T-helper 17 cell (primary cell): ENCODE measurements at regions not wholly inside any gene's neighbourhood (a gene's known extent, or its start where the extent isn't known, plus 50 kb on each side); places are given as distances from the start of the nearest gene placed in this dataset.
"Not testable (repeated sequence)": the region's sequence is repeated elsewhere in the genome, so short reads cannot be mapped to it uniquely, and the experiment has no call there.

Experiments used
- ATAC-seq: fragments of 150-1000 bp; cut with Tn5 transposase; 2 replicates; pipeline ENCODE4 v1.10.0; 2021; ENCODE audit warnings: mild to moderate bottlenecking, moderate library complexity
- DNase-seq, 3 donors: peaks; one replicate each; pipeline versions ENCODE4 v3.0.0 to v3.0.0-alpha.2; 2020 to 2021
- H3K9me3 ChIP-seq: one replicate; pipeline ENCODE4 v1.7.0; 2013; ENCODE audit warnings: low read length, mild to moderate bottlenecking; ENCODE audit not compliant: control insufficient read depth, poor library complexity, severe bottlenecking
- H3K27ac Mint-ChIP-seq: one replicate; pipeline ENCODE4 v1.8.0; 2022; ENCODE audit warnings: mild to moderate bottlenecking, moderate library complexity, mixed read lengths
- H3K27me3 Mint-ChIP-seq: one replicate; pipeline ENCODE4 v1.8.0; 2022; ENCODE audit warnings: mixed read lengths
- H3K36me3 Mint-ChIP-seq: one replicate; pipeline ENCODE4 v1.8.0; 2022; ENCODE audit warnings: low read depth, mixed read lengths
- H3K4me1 Mint-ChIP-seq: one replicate; pipeline ENCODE4 v1.8.0; 2022; ENCODE audit warnings: mild to moderate bottlenecking, mixed read lengths
- H3K4me3 Mint-ChIP-seq: one replicate; pipeline ENCODE4 v1.8.0; 2022; ENCODE audit warnings: mild to moderate bottlenecking, moderate library complexity, mixed read lengths

DNA sequence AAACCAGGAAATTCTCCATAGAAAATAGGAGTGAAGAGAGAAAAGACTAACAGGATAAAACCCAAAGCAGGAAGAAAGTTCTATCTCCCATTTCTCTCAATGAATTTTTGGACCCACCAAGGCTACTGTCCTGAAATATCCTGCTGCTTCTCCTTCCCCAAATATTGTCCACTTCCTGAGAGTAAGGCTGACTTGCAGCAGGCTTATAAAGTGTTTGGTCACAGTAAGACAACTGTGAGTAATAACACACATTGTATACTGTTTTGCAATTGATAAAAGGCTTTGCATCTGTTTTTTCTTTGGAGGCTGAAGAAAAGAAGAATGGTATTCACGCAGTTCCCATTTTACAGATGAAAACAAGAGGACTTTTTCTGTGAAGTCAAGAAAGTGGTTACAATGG lies 52.8 kb downstream of the FOXD4L6 start:
- DNase-seq, H3K9me3 ChIP-seq, H3K4me1 Mint-ChIP-seq, ATAC-seq, H3K36me3 Mint-ChIP-seq, H3K27ac Mint-ChIP-seq: not testable (repeated sequence)
- H3K27me3 Mint-ChIP-seq = peaks cover 40% of the 10 kb centered on the region
- H3K4me3 Mint-ChIP-seq = peak overlapping the region; percentile 75

DNA sequence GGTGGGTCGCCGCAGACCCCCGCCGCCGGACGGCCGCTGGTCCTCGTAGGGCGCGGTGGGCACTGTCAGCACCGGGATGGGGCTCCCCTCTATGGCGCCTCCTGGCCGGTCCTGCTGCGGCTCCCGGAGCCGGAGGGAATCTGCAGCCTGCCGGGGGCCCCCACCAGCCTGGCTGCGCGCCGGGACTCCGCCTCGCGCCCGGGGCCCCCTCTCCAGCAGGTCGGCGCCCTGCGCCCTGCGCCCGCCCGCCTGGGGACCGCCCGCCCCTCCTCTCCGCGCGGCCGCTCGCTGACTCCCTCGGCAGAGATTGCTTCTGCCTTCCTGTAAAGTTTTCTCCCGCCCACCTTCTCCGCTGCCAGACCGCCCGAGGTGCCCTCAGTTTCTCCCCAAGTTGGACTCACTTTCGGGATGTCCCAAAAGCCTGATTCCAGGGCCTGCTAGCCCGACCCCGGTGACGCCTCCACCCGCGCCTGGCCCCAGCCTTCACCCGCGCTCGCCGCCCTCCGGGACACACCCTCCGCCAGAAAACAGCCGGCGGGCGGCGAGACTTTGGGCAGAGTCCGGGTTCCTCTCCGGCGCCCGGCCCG lies 54.0 kb downstream of the FOXD4L6 start:
- H3K4me1 Mint-ChIP-seq, H3K9me3 ChIP-seq, H3K27ac Mint-ChIP-seq, H3K36me3 Mint-ChIP-seq: not testable (repeated sequence)
- DNase-seq = peak in 1 of 3 donors; percentile 13
- Mint-ChIP-seq H3K27me3 (peaks cover 40% of the 10 kb centered on the region), H3K4me3 (peak overlapping the region; percentile 68)
- ATAC-seq = peak; percentile 59

DNA sequence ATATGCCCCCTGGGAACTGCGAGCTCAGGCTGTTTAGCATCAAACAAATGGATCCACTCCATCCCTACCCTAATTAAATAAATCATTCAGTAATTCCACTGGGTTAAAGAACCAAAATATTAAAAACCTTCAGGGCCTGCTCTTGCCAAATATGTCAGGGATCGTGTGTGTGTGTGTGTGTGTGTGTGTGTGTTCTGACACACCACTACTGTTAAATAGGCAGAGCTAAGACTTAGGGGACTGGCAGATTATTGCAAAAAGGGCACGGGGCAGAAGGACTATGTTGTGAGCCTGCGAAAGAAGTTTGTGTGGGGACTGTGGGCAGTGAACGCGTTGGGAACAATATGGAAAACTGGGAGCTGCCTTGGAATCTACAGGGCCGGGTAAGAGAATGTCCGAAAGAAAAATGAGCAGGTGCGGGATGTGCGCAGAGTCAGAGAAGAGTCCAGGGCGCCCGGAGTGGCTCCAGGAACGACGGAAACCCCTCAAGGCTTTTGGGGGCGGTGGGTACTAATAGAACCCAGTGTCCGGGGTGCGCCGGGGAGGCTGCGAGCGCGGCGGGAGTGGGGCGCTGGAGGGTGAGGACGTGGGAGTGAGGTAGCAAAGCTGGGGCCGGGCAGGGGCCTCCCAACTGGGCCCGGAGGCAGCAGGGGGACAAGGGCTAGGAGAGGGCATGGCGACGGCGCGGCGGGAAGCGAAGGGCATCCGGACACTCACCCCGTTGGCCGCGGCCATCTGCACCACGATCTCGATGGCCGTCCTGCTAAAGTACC lies 54.8 kb downstream of the FOXD4L6 start:
- not testable (repeated sequence) for H3K27ac Mint-ChIP-seq, ATAC-seq, H3K36me3 Mint-ChIP-seq, H3K4me1 Mint-ChIP-seq, DNase-seq, H3K9me3 ChIP-seq
- Mint-ChIP-seq H3K4me3 (peak overlapping the region; percentile 85), H3K27me3 (peaks cover 40% of the 10 kb centered on the region)

DNA sequence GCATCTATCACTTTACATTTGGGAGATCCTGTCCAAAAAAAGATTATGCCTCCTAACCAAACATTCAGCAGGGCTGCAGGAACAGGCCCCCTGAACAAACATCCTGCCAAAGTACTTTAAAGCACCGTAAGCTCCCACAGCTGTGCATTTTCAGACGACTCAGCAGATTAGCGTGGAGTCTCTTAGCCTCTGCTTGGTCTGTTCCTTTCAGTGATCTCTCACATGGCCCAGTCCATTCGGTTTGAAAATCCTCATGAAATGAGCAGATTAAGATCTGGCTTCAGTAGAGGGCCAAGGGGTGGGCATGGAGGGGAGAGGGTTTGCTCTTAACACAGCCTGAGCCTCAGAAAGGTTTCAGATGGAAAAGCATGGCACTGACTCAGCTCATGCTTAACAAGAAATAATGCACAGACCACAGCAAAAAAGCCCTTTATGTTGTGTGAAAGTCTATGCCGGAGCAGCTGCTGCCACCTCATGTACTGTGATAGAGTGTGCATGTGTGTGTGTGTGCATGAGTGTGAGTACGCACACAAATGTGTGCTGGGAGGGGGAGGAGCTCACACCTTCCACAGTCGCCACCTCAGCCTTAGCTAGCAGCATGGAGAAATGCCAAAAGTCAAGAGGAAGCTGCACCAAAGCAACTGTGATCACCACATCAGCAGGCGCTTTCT lies 64.2 kb downstream of the FOXD4L6 start:
- peak overlapping the region; percentile 75 for H3K4me3 Mint-ChIP-seq
- ATAC-seq = peak; percentile 82
- not testable (repeated sequence) for H3K27me3 Mint-ChIP-seq, H3K9me3 ChIP-seq, DNase-seq, H3K36me3 Mint-ChIP-seq, H3K4me1 Mint-ChIP-seq
- H3K27ac Mint-ChIP-seq = peak overlapping the region; percentile 37

DNA sequence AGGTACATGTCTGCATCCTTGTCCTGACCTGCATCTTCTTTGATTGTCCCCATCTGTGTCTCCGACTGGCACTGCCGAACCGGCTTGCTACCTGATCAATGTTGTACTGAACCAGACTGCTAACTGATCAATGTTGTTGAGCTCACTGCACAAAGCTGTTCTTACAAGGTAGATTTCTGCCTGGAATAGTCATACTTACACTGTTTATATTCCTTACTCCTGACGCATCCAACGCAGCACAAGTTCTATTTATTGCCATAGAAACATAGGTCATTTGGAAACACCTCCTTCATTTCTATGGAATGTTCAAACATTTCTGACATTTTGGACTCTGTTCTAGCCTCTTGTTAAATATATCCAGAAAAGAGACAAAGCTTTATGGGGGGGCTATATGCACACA lies 65.2 kb downstream of the FOXD4L6 start:
- not testable (repeated sequence) for H3K4me1 Mint-ChIP-seq

DNA sequence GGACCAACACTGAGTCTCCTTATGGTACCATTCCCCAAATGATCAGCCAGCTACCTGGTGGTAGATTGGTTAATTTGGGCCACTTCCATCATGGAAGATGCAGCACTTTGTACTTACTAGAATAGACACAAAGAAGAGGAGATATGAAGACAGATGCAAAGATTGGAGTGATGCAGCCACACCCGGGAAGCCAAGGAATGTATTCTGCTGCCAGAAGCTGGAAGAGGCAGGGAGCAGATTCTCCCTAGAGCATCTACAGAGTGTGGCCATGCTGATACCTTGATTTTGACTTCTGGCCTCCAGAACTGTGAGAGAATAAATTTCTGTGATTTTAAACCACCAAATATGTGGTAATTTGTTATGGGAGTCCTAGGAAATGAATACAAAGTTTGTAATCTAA lies 68.9 kb downstream of the FOXD4L6 start:
- not testable (repeated sequence) for H3K9me3 ChIP-seq, H3K27me3 Mint-ChIP-seq, H3K36me3 Mint-ChIP-seq, H3K4me1 Mint-ChIP-seq, H3K4me3 Mint-ChIP-seq, H3K27ac Mint-ChIP-seq, DNase-seq, ATAC-seq

More for the DNA sequence above, 65.2 kb downstream of the FOXD4L6 start:
- not testable (repeated sequence) for H3K27me3 Mint-ChIP-seq, H3K36me3 Mint-ChIP-seq, H3K27ac Mint-ChIP-seq, H3K4me3 Mint-ChIP-seq, DNase-seq, H3K9me3 ChIP-seq, ATAC-seq

DNA sequence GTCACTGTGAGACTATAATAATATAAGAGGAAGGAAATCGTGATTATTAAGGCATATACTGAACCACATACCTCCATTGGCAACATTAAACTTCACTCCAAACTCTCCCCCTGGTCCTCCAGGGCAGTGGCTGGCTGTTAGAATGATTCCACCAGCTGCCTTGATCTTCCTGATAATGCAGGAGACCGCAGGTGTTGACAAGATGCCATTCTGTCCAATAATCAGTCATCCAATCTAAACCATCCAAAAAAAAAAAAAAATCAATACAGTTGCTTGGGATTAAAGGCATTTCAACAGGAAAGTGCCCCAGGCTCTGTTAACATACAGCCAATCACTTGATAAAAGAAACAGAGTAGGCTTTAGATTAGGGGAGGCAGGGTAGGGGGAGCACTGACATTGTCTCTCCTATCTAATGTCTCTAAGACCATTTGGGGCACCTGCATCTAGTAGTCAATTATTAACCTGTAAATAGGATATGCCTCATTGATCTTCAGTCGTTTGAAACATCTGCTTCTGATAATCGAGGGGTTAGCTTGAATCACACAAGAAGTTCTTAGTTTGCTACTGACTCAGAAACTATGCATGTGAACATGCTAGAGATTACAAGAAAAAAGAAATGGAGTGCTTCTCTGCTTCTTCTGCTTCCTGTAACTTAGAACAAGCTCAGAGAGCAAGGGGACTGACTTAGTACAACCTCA lies 74.7 kb downstream of the FOXD4L6 start:
- H3K27me3 Mint-ChIP-seq, H3K9me3 ChIP-seq, DNase-seq, ATAC-seq, H3K4me3 Mint-ChIP-seq, H3K4me1 Mint-ChIP-seq, H3K36me3 Mint-ChIP-seq, H3K27ac Mint-ChIP-seq: not testable (repeated sequence)

DNA sequence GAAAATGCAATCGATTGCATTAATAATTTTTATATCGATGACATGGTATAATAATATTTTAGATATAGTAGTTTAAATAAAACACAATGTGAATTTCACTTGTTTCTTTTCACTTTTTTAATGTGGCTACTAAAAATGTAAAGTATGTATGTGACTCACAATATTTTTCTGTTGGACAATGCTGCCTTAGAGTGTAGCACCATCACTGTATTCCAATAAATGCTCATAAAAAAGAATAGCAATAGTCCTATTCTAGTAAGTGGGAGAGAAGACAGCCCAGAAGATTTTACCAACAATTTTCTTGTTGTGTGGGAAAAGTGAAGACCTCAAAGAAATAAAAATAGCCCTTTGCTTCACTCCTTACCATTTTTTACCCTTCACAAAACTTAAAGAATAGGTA lies 79.8 kb downstream of the FOXD4L6 start:
- ATAC-seq = not testable (repeated sequence)

DNA sequence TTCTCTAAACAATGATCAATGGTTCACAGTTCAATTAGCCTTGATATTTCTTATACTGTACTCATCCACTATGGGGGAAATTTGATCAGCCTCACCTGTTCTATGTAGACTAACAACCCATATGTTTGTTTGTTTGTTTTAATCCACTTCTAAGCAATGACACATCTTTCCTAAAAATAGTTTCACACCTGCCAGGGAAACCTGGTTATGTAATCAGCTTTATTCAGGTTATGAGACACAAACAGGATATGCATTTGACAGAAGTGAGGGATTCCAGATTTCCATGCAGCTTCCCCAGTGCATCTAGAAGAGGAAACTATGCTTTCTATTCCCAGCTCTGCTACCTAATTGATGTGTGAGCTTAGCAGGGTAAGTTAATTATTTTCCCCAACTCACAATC lies 80.7 kb downstream of the FOXD4L6 start:
- not testable (repeated sequence) for DNase-seq, H3K27ac Mint-ChIP-seq, H3K9me3 ChIP-seq, H3K4me1 Mint-ChIP-seq, H3K27me3 Mint-ChIP-seq, ATAC-seq, H3K4me3 Mint-ChIP-seq, H3K36me3 Mint-ChIP-seq

More for the DNA sequence above, 79.8 kb downstream of the FOXD4L6 start:
- not testable (repeated sequence) for H3K9me3 ChIP-seq, H3K4me3 Mint-ChIP-seq, H3K36me3 Mint-ChIP-seq, DNase-seq, H3K4me1 Mint-ChIP-seq, H3K27me3 Mint-ChIP-seq, H3K27ac Mint-ChIP-seq

DNA sequence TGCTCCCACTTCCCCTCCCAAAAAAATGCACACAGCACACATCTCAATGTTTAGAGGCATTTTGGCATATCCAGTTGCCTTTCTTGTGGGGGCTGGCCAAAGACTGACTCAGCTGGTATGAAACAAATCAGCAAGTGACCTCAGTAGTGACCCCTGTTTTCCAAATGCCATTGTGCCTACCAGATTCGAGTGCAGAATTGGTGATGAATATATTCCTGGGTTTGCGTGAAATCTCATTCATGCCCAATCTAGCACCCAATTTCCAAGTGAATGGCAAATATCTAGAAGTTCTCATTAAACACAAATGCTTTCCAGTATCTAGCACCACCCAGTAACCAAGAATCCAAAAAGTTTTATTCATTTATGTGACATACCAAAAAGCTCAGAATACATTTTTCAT lies 83.6 kb downstream of the FOXD4L6 start:
- not testable (repeated sequence) for H3K27ac Mint-ChIP-seq, H3K27me3 Mint-ChIP-seq, DNase-seq, H3K4me1 Mint-ChIP-seq, H3K36me3 Mint-ChIP-seq, H3K4me3 Mint-ChIP-seq, H3K9me3 ChIP-seq, ATAC-seq

DNA sequence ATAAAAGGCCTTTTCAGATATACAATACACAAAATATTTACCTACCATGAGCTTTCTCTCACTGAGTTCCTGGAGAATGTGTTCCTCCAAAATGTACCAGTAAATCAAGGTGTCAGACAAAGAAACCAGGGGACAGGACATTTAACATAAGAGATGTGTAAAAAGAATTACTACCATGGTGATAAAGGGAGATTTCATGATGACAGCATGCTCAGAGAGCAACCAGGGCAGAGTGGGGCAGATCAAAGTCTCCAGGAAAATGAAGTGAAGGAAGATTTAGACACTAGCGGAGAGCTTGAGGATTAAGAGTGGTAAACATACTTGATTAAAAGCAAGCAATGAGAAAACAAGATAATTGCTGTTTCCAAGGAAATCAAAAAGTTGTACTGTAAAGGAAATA lies 85.0 kb downstream of the FOXD4L6 start:
- H3K9me3 ChIP-seq = not testable (repeated sequence)

DNA sequence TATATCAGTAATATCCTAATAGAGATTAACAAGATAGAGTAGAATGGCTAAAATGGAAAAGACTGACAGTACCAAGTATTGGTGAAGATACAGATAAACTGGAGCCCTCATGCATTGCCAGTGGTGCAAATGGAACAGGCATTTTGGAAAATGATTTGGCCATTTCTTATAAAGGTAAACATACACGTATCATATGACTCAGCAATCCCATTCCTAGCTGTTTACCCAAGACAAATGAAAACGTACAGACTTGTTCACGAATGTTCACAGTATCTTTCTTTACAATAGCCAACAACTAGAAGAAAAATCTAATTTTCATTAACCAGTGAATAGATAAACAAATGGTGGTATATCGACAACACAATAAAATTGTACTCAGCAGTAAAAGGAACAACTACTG lies 86.4 kb downstream of the FOXD4L6 start:
- not testable (repeated sequence) for H3K36me3 Mint-ChIP-seq, ATAC-seq, DNase-seq, H3K4me3 Mint-ChIP-seq, H3K9me3 ChIP-seq, H3K27ac Mint-ChIP-seq, H3K27me3 Mint-ChIP-seq, H3K4me1 Mint-ChIP-seq

More for the DNA sequence above, 85.0 kb downstream of the FOXD4L6 start:
- not testable (repeated sequence) for H3K4me3 Mint-ChIP-seq, DNase-seq, H3K27me3 Mint-ChIP-seq, ATAC-seq, H3K36me3 Mint-ChIP-seq, H3K27ac Mint-ChIP-seq, H3K4me1 Mint-ChIP-seq

DNA sequence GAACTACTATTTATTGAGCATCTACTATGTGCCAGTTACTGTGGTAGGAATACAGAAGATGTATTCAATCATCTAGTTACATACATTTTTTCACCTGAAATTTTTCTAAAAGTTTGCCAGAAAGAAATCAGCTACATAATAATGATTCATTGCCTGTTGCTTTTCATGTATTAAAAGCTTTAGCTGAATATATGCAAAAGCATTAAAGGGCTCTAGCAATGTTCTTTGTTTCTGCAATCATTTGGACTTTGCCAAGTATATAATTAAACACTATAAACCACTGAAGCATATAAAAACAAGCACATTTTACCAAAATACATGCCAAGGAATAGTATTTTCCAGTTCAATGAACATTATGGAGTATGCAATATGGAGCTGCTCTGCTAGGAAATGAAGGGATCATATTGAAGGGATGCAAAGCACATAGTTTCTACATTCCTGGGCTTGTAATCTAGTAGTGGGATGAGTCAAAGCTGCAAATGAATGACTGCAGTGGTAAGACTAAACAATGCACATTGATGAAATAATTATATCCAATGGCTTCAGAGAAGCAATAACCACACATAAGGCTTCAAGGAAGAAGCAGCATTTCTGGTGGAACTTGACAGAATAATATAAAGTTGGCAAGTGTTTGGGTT lies 87.7 kb downstream of the FOXD4L6 start:
- not testable (repeated sequence) for DNase-seq

More for the DNA sequence above, 87.7 kb downstream of the FOXD4L6 start:
- not testable (repeated sequence) for H3K4me3 Mint-ChIP-seq, H3K27ac Mint-ChIP-seq, H3K27me3 Mint-ChIP-seq, H3K36me3 Mint-ChIP-seq, H3K9me3 ChIP-seq, H3K4me1 Mint-ChIP-seq, ATAC-seq
